Activated CD4-positive, alpha-beta T cell treated with anti-CD3 and anti-CD28 coated beads, Interleukin-10, Interleukin-2, amounts not matched to agents 100 ng/mL and 50 ng/mL, durations not matched to agents 16 hours and 8 hours (primary cell): ENCODE measurements at regions not wholly inside any gene's neighbourhood (a gene's known extent, or its start where the extent isn't known, plus 50 kb on each side); places are given as distances from the start of the nearest gene placed in this dataset.

Experiments used
- DNase-seq: peaks from one replicate; pipeline ENCODE4 v3.0.0-alpha.2; 2020

GRCh38 chr20:57838670-57839151 is 128.9 kb upstream of the PMEPA1 start:
- DNase-seq: no peak

- no peak for DNase-seq
Observed at GRCh38 chr20:57837208-57838035, 127.6 kb upstream of the PMEPA1 start.

GRCh38 chr20:57835588-57836455 is 126.0 kb upstream of the PMEPA1 start:
- DNase-seq: no peak

GRCh38 chr20:57835074-57835452 is 125.2 kb upstream of the PMEPA1 start:
- no peak for DNase-seq

- DNase-seq: no peak
Observed at GRCh38 chr20:57834306-57835073, 124.7 kb upstream of the PMEPA1 start.

GRCh38 chr20:57831993-57832585 is 122.3 kb upstream of the PMEPA1 start:
- no peak for DNase-seq

GRCh38 chr20:57831326-57831992 is 121.6 kb upstream of the PMEPA1 start:
- no peak for DNase-seq

GRCh38 chr20:57830515-57830895 is 120.7 kb upstream of the PMEPA1 start:
- no peak for DNase-seq

GRCh38 chr20:57829805-57830514 is 120.1 kb upstream of the PMEPA1 start:
- DNase-seq: no peak

GRCh38 chr20:57829336-57829735 is 119.5 kb upstream of the PMEPA1 start:
- no peak for DNase-seq

GRCh38 chr20:57828696-57829095 is 118.9 kb upstream of the PMEPA1 start:
- no peak for DNase-seq

- no peak for DNase-seq
Observed at GRCh38 chr20:57826666-57827287, 117.0 kb upstream of the PMEPA1 start.

- DNase-seq: no peak
Observed at GRCh38 chr20:57824909-57825308, 115.1 kb upstream of the PMEPA1 start.

- DNase-seq: no peak
Observed at GRCh38 chr20:57821935-57822334, 112.1 kb upstream of the PMEPA1 start.

- DNase-seq: no peak
Observed at GRCh38 chr20:57819691-57820380, 110.0 kb upstream of the PMEPA1 start.

GRCh38 chr20:57819291-57819690 is 109.5 kb upstream of the PMEPA1 start:
- DNase-seq: no peak

- no peak for DNase-seq
Observed at GRCh38 chr20:57818418-57819181, 108.8 kb upstream of the PMEPA1 start.

GRCh38 chr20:57815405-57815804 is 105.6 kb upstream of the PMEPA1 start:
- DNase-seq: no peak

- no peak for DNase-seq
Observed at GRCh38 chr20:57814529-57814928, 104.7 kb upstream of the PMEPA1 start.
